Parathyroid adenoma (tissue), 2 donors: ENCODE measurements at regions not wholly inside any gene's neighbourhood (a gene's known extent, or its start where the extent isn't known, plus 50 kb on each side); places are given as distances from the start of the nearest gene placed in this dataset.

ENCODE experiments used
- H2AFZ ChIP-seq: fragments of 300-600 bp; sonication (generic); one replicate; pipeline ENCODE4 v1.7.0; 2017; ENCODE audit warnings: antibody characterized with exemption, mild to moderate bottlenecking
- H3K27ac ChIP-seq: fragments of 300-600 bp; sonication (generic); one replicate; pipeline ENCODE4 v1.7.0; 2017
- H3K27me3 ChIP-seq: fragments of 300-600 bp; sonication (generic); one replicate; pipeline ENCODE4 v1.7.0; 2017; ENCODE audit warnings: low read length; ENCODE audit not compliant: control insufficient read depth, insufficient read depth
- H3K36me3 ChIP-seq: fragments of 300-600 bp; sonication (generic); one replicate; pipeline ENCODE4 v1.7.0; 2017; ENCODE audit warnings: low read length; ENCODE audit not compliant: control insufficient read depth, insufficient read depth
- H3K4me1 ChIP-seq: fragments of 300-600 bp; sonication (generic); one replicate; pipeline ENCODE4 v1.7.0; 2017; ENCODE audit warnings: control low read depth
- H3K4me2 ChIP-seq: fragments of 300-600 bp; sonication (generic); one replicate; pipeline ENCODE4 v1.7.0; 2017; ENCODE audit warnings: low read length
- H3K4me3 ChIP-seq: fragments of 300-600 bp; sonication (generic); one replicate; pipeline ENCODE4 v1.7.0; 2017; ENCODE audit warnings: low read depth, low read length
- H3K79me2 ChIP-seq: fragments of 300-600 bp; sonication (generic); one replicate; pipeline ENCODE4 v1.7.0; 2017; ENCODE audit warnings: control low read depth
- H3K9ac ChIP-seq: fragments of 300-600 bp; sonication (generic); one replicate; pipeline ENCODE4 v1.7.0; 2017; ENCODE audit warnings: mild to moderate bottlenecking
- H3K9me3 ChIP-seq: fragments of 300-600 bp; sonication (generic); one replicate; pipeline ENCODE4 v1.7.0; 2017; ENCODE audit warnings: low read length; ENCODE audit not compliant: control insufficient read depth
- CTCF ChIP-seq: fragments of 300-600 bp; sonication (generic); IDR thresholded peaks from one replicate; pipeline ENCODE4 v1.7.0; 2017; ENCODE audit warnings: antibody characterized with exemption, mild to moderate bottlenecking
- donor health status: primary hyperparathyroidism.

DNA sequence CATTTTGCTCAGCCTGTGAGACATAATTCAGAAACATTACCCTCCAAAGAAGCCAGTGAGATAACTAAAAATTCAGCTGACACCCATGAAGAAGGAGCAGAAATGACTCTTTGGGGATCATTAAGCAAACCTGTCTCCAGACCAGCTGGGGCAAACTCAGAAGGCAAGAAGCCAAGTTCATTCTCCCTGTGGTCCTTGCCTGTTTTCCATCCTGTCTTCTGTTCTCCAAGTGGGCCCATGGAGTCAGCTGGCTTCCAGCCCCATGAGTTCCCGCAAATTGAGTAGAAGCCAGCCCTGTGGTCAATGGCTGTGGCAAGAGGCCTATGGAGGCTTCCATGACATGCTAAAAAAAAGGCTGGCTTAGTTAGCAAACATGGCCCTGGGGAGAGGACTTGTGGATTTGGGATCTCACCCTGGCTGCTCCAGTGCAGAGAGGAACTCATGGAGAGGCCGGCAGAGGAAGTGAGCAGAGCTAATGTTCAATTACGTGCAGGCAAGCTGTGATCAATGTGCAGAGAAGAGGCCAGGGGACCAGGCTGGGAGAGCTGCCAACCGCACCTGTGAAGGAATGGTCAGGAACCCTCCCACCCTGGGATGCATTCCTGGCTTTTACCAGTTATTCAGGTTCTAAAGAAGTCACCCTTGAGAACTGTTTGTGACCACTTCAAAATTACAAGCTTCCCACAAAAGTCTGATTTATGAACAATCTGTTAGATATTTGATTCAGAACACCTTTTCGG, 229.1 kb downstream of the TSHZ3 start:
- Histone ChIP-seq H3K9me3 (no peaks in the 10 kb centered on the region), H3K27ac (no peak overlapping the region), H3K4me1 (no peaks in the 10 kb centered on the region), H3K4me3 (no peak overlapping the region), H3K36me3 (no peaks in the 10 kb centered on the region), H2AFZ (no peak overlapping the region), H3K4me2 (no peak overlapping the region), H3K79me2 (no peaks in the 10 kb centered on the region), H3K27me3 (no peaks in the 10 kb centered on the region), H3K9ac (no peak overlapping the region)
- TF ChIP-seq CTCF = no peak

DNA sequence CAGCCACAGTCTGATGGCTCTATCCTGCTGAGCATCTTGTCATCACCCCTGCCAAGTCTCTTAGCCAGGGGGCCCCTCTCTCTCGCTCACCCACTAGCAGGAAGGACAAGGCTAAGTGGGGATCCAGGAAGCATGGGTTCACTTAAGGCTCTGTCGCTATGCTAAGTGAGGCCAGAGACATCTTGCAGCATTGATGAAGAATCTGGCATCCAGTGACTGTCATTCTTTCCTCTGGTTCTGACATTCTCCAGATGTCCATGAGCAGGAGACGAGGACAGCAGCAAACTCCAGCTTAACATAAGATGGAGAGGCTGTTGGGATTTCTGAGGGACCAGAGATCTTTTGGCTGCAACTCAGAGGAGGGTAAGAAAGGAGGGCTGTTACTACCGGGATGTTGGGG, 230.2 kb downstream of the TSHZ3 start:
- H3K9ac ChIP-seq = no peak overlapping the region
- no peak overlapping the region for H3K4me3 ChIP-seq
- no peaks in the 10 kb centered on the region for H3K4me1 ChIP-seq
- no peaks in the 10 kb centered on the region for H3K79me2 ChIP-seq
- no peak overlapping the region for H2AFZ ChIP-seq
- H3K27me3 ChIP-seq = no peaks in the 10 kb centered on the region
- no peak overlapping the region for H3K4me2 ChIP-seq
- H3K27ac ChIP-seq = no peak overlapping the region
- H3K36me3 ChIP-seq = no peaks in the 10 kb centered on the region
- no peaks in the 10 kb centered on the region for H3K9me3 ChIP-seq
- no peak for TF ChIP-seq CTCF

- no peaks in the 10 kb centered on the region for H3K4me1 ChIP-seq
- no peak for TF ChIP-seq CTCF
Measured at GRCh38 chr19:31118287-31118955, 230.8 kb downstream of the TSHZ3 start.

GRCh38 chr19:31114585-31114984, 234.7 kb downstream of the TSHZ3 start:
- H2AFZ ChIP-seq = no peak overlapping the region
- no peak overlapping the region for H3K4me2 ChIP-seq
- no peaks in the 10 kb centered on the region for H3K36me3 ChIP-seq
- no peak overlapping the region for H3K9ac ChIP-seq
- no peaks in the 10 kb centered on the region for H3K9me3 ChIP-seq
- no peaks in the 10 kb centered on the region for H3K79me2 ChIP-seq
- no peaks in the 10 kb centered on the region for H3K4me1 ChIP-seq
- no peaks in the 10 kb centered on the region for H3K27me3 ChIP-seq
- no peak overlapping the region for H3K4me3 ChIP-seq
- no peak overlapping the region for H3K27ac ChIP-seq
- no peak for TF ChIP-seq CTCF

More at GRCh38 chr19:31118287-31118955, 230.8 kb downstream of the TSHZ3 start:
- Histone ChIP-seq H3K79me2 (no peaks in the 10 kb centered on the region), H3K9ac (no peak overlapping the region), H3K4me3 (no peak overlapping the region), H3K36me3 (no peaks in the 10 kb centered on the region), H3K27me3 (no peaks in the 10 kb centered on the region), H3K27ac (no peak overlapping the region), H2AFZ (peak overlapping the region; percentile 47), H3K4me2 (no peak overlapping the region), H3K9me3 (no peaks in the 10 kb centered on the region)
